Panc1 (cell line): ENCODE measurements at regions not wholly inside any gene's neighbourhood (a gene's known extent, or its start where the extent isn't known, plus 50 kb on each side); places are given as distances from the start of the nearest gene placed in this dataset.
A peak's percentile ranks its signal among the peaks of the same experiment; 100 is the strongest.

ENCODE experiments used
- ATAC-seq: fragments of 200-7000 bp; cut with Tn5 transposase; 2 replicates; pipeline ENCODE4 v1.9.1; 2020; ENCODE audit warnings: mild to moderate bottlenecking, moderate library complexity
- BruUV-seq: library from RNA; stranded (reverse); fragments of 400-500 nt; replicated peaks from 2 replicates; lab custom pipeline; 2021; lab: Mats Ljungman, UMichigan
- CTCF ChIA-PET: fragments of 300-600 bp; sonication (Branson Sonifier 250); formaldehyde crosslinking; loops from one replicate; lab custom pipeline; 2022; ENCODE audit warnings: antibody characterized with exemption; lab: Charles Lee
- POLR2A ChIA-PET: fragments of 300-600 bp; sonication (Branson Sonifier 250); formaldehyde crosslinking; loops from one replicate; lab custom pipeline; 2022; ENCODE audit warnings: antibody characterized with exemption; lab: Charles Lee
- DNase-seq: peaks from one replicate; pipeline ENCODE4 v3.0.0-alpha.2; 2010; ENCODE audit warnings: low read depth, low spot score
- H3K27ac ChIP-seq: 2 replicates; pipeline ENCODE4 v1.5.1; 2011; ENCODE audit warnings: mild to moderate bottlenecking, low read length, inconsistent platforms
- H3K27me3 ChIP-seq: fragments of 200-500 bp; sonication (Bioruptor generic); 2 replicates; pipeline ENCODE4 v1.6.0; 2014; ENCODE audit warnings: low read length, inconsistent platforms; ENCODE audit not compliant: control insufficient read depth, insufficient read depth
- H3K36me3 ChIP-seq: fragments of 200-500 bp; sonication (Bioruptor generic); 2 replicates; pipeline ENCODE4 v1.5.1; 2014; ENCODE audit warnings: inconsistent platforms, mild to moderate bottlenecking, low read length, moderate library complexity; ENCODE audit not compliant: control insufficient read depth, insufficient read depth
- H3K4me1 ChIP-seq: 2 replicates; pipeline ENCODE4 v1.5.1; 2011; ENCODE audit warnings: inconsistent platforms, mild to moderate bottlenecking, low read length, moderate library complexity; ENCODE audit not compliant: control insufficient read depth, insufficient read depth
- H3K4me3 ChIP-seq, 2 experiments: 2 replicates each; pipeline ENCODE4 v1.5.1; 2011 to 2012; ENCODE audit warnings: low read depth in 2 of 2, low read length in 2 of 2, mild to moderate bottlenecking in 2 of 2, inconsistent platforms in 1 of 2, moderate library complexity in 1 of 2
- H3K9me3 ChIP-seq: fragments of 200-500 bp; sonication (Bioruptor generic); 2 replicates; pipeline ENCODE4 v1.5.1; 2014; ENCODE audit warnings: low read depth, mild to moderate bottlenecking, inconsistent platforms, low read length, moderate library complexity; ENCODE audit not compliant: control insufficient read depth, insufficient read depth
- CTCF ChIP-seq: fragments of 450-650 bp; IDR thresholded peaks from 2 replicates; pipeline ENCODE4 v1.5.1; 2017; ENCODE audit warnings: mild to moderate bottlenecking
- POLR2AphosphoS5 ChIP-seq: IDR thresholded peaks from 2 replicates; pipeline ENCODE4 v1.6.1; 2012; ENCODE audit warnings: mild to moderate bottlenecking, low read depth, low read length, moderate library complexity
- REST ChIP-seq, 2 experiments: IDR thresholded peaks; 2 replicates each; pipeline ENCODE4 v1.6.1; 2011 to 2012; ENCODE audit warnings: low read depth in 2 of 2, control low read depth in 1 of 2, low read length in 1 of 2, mild to moderate bottlenecking in 1 of 2, moderate library complexity in 1 of 2; ENCODE audit not compliant: insufficient read depth in 1 of 2
- SIN3A ChIP-seq: IDR thresholded peaks from 2 replicates; pipeline ENCODE4 v1.6.1; 2012; ENCODE audit warnings: low read depth, mild to moderate bottlenecking, low read length, moderate library complexity, borderline replicate concordance; ENCODE audit not compliant: insufficient read depth
- TCF7L2 ChIP-seq: IDR thresholded peaks from 2 replicates; pipeline ENCODE4 v1.6.1; 2011; ENCODE audit warnings: mild to moderate bottlenecking, low read depth, low read length, inconsistent platforms
- in situ Hi-C: cut with HindIII; loops from 2 replicates; pipeline ENCODE4 v1.10.0; 2016; ENCODE audit warnings: low sequenced_read_pairs, low pct_unique_long_range_greater_than_20kb
- intact Hi-C: fragments of 100-400 bp; cut with micrococcal nuclease; formaldehyde crosslinking; loops from one replicate; pipeline ENCODE4 v1.10.0; 2022; ENCODE audit not compliant: unreplicated experiment

GRCh38 chr20:25142435-25142834 lies 53.1 kb upstream of the ENTPD6 start:
- Histone ChIP-seq H3K36me3 (no peaks in the 10 kb centered on the region), H3K27me3 (no peaks in the 10 kb centered on the region), H3K27ac (peak overlapping the region; percentile 59; the same call in 1 of the 2 replicates), H3K4me3 (no peak overlapping the region), H3K9me3 (no peaks in the 10 kb centered on the region), H3K4me1 (peaks cover 29% of the 10 kb centered on the region)
- ChIA-PET POLR2A (no interaction called here), CTCF (no interaction called here)
- TF ChIP-seq POLR2AphosphoS5 (no peak), TCF7L2 (no peak), CTCF (no peak), SIN3A (no peak), REST (IDR thresholded peaks at IDR 0.05; ENCODE audit: insufficient read depth in 1 of 2, low read depth in 2 of 2, low read length in 1 of 2) (no peak)
- ATAC-seq (no peak), DNase-seq (no peak)
- BruUV-seq: no TSS peak
- in situ Hi-C loops: no loop called here
- intact Hi-C loops: no loop called here

- in situ Hi-C loops (no loop called here), intact Hi-C loops (no loop called here)
- Histone ChIP-seq H3K9me3 (no peaks in the 10 kb centered on the region), H3K4me1 (peaks cover 2% of the 10 kb centered on the region), H3K27ac (no peak overlapping the region), H3K4me3 (no peak overlapping the region), H3K27me3 (no peaks in the 10 kb centered on the region), H3K36me3 (no peaks in the 10 kb centered on the region)
- 0 out of 2 replicates have a peak, but pooled peaks have one; percentile 19 for ATAC-seq
- BruUV-seq: no TSS peak
- POLR2A ChIA-PET: no interaction called here
- TF ChIP-seq TCF7L2: no peak
- TF ChIP-seq SIN3A: no peak
- no peak for TF ChIP-seq POLR2AphosphoS5
- no peak for TF ChIP-seq REST (IDR thresholded peaks at IDR 0.05; ENCODE audit: insufficient read depth in 1 of 2, low read depth in 2 of 2, low read length in 1 of 2)
- TF ChIP-seq CTCF: no peak
- no peak for DNase-seq
- CTCF ChIA-PET: no interaction called here
Measured at GRCh38 chr20:25145131-25145530, 50.4 kb upstream of the ENTPD6 start.
